SKM-1 treated with dmso at 0.1 percent for 144 hours (cell line): ENCODE measurements at regions not wholly inside any gene's neighbourhood (a gene's known extent, or its start where the extent isn't known, plus 50 kb on each side); places are given as distances from the start of the nearest gene placed in this dataset.

Experiments used
- DNase-seq: peaks from one replicate; lab custom pipeline; 2025; ENCODE audit not compliant: unreplicated experiment; lab: John Stamatoyannopoulos, UW

DNA sequence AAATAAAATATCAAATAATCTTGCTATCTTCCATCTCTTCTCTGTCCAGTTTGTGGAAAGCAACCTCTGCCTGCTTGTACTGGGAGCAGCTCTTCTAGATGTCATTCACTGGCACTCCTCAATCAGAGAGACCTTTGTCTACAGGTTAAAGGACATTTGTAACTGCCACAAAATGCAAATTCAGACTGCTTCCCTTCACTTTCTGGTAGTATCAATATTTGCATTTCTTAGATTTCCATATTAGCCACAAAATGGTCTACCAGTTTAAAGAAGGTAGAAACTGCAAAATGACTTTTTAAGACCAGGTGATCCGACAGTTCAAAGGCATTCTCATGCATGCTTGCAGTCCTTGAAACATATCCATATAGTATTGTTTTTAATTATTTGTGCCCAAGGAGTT is 51.7 kb upstream of the RCN1 start:
- no peak for DNase-seq

DNA sequence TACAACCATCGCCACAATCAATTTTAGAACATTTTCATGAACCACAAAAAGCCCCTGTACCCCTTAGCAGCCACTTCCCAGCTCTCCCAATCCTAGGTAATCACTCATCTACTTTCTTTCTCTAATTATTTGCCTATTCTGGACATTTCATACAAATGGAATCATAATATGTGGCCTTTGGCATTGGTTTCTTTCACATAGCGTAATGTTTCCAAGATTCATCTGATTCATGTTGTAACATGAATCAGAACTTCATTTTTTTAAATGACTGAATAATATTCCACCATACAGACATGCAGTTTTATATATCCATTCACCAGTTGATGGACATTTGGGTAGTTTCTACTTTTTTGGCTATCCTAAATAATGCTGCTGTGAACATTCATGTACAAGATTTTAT is 56.2 kb upstream of the RCN1 start:
- DNase-seq: no peak

DNA sequence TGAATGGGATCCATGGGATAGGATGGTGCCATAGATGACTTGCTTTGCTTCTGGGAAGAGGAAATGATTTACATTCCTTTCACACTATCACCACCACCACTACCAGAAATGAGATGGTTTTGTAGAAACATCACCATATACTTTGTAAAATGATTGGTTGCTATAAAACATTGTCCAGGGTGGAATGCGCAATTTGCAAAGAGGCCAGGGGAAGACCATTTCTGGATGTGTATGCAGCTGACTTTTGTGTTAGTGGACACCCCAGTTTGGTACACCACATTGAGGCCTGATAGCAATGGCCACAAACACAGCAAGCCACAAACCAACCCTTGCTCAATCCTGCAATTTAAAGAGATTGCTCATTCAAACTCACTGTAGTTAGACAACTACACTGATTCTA is 56.7 kb upstream of the RCN1 start:
- no peak for DNase-seq

DNA sequence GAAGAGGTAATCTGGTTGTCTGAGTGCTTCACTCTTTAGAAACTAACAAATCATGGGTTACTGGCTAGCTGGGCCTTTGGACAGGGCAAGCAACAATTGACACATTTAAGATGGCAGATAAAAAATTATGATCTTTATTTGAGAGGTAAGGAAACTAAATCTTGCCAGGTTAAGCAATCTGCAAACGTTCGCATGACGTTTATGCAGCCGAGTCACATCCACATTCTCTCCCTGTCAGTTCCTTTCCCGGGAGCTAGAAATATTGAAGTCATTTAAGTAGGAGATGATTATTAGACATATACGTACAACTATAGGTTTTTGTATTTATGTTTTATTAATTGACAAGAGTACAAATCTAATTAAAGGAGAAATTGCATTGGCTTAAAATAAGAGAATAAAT is 57.4 kb upstream of the RCN1 start:
- DNase-seq: no peak

DNA sequence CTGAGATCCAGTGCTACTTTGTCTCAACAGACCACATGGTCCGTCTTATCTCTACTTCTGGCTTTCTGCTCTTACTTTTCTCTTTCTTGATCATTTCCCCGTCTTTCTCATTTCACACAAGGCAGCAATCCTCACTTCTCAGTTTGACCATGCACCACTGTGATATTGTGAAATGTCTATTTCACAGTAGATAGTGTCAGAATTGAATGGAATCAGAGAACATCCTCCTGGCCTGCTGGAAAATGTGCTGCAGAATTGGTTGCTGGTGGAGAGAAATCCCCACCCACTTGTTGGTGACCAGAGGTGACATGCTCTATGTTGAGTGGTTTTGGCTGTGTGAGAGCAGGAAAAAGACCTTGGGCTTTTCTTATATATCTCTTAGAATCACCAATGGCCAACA is 57.8 kb upstream of the RCN1 start:
- DNase-seq: no peak

DNA sequence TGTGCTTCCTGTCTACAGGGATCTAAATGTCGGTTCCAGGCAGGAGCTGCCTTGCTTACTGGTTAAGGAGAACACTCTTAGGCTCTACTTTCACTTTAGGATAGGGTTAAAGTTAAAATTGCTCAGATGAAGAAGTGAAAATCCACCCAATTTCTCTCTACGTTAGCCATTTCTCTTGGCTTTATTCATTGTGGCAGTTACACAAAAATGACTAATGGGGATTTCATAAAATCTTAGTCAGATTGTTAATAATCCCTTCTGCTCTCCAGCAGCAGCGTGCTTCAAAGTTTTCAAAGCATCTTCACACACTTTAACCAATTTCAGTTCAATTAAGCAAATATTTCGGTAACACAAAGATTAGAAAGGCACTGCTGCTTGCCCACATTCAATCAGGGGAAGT is 58.4 kb upstream of the RCN1 start:
- DNase-seq: no peak

DNA sequence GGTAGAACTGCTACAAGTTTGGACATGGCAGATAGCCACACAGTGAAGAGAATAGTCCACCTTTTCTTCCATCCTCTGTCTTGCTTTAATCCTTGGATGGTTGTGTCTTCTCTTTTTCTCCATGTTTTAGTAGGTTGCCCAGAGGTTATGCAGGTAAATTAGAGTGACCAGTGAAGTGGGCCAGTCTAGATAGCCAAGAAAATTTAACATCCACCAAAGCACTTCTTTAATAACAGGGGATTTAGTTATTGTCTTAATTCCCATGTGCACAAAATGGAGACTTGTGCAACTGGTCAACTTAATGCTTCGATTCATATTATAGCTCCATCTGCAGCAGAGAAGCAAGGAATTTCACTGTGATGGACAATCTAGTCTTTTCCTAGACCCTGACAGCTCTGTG is 58.8 kb upstream of the RCN1 start:
- DNase-seq: no peak

DNA sequence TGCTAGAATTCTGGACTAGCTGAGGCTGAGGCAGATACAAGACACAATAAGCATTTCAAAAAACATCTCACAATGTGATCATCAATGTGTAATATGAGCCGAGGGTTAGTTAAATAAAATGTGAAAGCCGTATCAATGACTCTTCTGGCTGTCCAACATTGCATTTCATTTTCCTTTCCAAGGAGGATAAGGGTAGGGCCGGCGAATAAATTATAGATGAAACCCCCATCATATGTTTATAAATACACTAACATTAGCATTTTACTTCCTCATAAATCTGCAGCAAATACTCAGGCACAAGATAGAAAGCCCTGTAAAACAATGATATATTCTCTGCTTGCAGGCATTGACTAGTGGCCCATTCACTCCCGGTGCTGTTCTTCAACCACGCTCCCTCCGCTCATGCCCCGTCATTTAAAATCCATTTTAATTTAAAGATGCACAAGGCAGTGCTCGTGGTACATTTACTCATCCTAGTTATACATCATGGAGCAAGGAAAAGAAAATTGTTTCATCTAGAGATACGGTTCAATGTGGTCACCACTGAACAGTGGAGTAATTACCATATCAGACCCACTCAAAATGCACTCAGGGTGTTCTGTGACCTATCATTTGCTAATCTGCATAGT is 59.9 kb upstream of the RCN1 start:
- no peak for DNase-seq

- DNase-seq: no peak
Observed at GRCh38 chr11:32029721-32030120, 61.2 kb upstream of the RCN1 start.

DNA sequence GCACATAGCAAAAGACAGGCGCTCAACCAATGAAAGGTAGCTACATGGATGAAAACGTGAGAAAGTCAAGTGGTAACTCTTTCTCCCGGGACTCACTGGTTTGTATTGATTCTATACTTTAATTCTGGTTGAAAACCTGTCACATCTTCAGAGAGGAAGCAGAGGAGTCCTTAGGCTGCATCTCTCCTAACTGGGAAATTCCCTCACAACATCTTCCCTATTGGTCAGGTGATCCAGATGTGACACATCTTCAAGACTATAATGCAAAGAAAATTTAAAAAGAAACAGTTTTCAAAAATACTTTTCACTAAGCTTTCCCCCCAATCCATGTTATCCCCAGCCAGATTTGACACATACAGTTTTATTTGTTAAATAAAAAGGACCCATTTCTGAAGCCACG is 62.7 kb upstream of the RCN1 start:
- no peak for DNase-seq

GRCh38 chr11:32026766-32027165 is 64.1 kb upstream of the RCN1 start:
- DNase-seq: no peak

GRCh38 chr11:32024948-32025347 is 65.9 kb upstream of the RCN1 start:
- no peak for DNase-seq

DNA sequence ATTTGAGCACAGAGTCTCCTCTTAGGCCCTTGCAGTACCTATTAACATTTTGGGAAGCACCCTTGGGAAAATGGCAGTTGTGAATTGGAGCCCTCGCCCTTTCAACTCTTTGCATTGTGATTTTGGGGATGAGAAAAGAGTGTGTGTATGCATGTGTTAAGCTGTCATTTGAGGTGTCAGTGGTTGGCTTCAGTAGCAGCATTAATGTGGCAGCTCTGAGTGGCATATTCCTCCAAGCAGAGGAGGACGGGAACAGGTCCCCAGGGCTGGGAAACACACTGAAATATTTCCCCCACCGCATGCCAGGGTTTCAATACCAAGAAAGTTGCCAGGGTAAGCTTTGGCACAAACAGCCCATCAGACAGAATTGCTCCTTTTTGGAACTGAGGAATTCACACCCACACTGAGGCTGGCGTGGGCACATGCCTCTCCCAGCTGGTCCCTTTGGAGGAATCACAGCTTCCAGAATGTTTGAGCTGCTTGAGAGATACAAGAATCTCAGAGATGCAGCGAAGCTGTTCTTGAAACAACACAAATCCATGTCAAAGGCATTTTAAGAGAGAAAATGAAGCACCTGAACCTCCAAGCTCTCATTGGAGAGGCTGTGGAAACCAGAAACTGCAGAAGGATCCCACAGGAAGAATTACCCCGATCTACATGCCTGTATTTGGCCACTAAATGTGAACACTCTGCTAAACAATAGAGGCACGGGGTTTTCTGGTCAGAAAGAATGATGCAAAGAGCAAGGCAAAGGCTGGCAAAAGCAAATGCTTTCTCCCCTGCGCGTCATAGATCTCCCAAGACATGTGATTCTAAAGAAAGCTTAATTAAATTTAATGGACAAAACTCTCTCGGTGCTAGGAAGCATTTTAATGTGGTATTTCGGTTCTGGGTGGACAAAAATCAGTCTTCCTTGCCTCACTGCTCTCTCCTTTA is 67.2 kb upstream of the RCN1 start:
- DNase-seq: no peak

DNA sequence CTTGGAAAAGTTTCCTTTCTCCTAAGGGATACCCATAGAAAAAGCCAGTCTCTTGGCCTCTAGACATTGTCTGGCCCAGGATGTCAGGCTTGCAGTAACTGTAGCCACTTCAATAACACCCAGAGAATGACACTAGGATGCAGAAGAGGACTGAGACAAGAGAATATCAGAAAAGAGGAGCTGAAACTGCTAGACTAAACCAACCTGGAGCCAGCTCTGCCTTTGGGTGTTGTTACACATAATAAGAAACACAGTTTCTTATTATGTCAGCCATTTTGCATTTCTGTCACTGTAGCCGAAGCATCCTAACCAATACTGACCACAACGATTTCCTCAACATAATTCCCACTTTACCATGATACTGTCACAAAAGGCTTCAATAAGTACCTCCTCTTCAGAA is 72.2 kb upstream of the RCN1 start:
- DNase-seq: no peak

DNA sequence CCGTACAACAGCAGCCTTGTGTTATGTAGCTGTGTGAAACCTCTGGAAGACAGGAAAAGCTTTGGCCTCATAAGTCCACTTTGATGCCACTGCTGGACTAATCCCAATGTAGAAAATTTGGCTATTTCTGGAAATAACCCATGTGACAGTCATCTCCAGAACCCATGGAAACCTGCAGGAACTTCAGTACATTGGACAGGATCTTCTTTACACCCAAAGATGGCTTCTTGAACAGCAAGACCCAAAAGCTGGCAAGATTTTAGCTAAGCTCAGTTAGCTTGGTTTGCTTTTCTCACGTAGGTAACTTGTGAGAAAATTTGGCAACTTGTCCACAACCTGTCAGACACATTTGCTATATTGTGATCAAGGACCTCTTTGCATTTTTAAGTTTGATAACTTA is 74.8 kb upstream of the RCN1 start:
- DNase-seq: no peak

GRCh38 chr11:32015427-32015826 is 75.4 kb upstream of the RCN1 start:
- no peak for DNase-seq

- DNase-seq: no peak
Observed at GRCh38 chr11:32013603-32014002, 77.3 kb upstream of the RCN1 start.

DNA sequence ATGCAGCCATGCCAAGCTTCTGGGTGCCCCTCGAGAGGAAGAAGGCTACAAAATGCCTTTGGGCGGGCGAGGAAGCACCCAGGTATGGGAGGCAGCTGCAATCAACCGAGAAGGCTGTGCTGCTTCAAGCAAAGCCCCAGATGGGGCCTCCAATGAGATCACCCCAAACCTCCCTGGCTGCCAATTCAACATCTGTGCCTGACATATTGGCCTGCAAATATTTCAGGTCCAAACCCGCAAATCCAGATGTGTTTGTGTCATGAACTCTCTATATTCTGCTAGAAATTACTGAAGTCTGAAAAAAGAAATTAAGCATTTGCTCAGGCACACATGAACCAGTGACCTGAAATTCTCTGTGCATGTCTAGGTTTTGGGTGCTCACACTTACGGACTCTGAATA is 78.8 kb upstream of the RCN1 start:
- no peak for DNase-seq

GRCh38 chr11:32008880-32009551 is 81.9 kb upstream of the RCN1 start:
- no peak for DNase-seq

DNA sequence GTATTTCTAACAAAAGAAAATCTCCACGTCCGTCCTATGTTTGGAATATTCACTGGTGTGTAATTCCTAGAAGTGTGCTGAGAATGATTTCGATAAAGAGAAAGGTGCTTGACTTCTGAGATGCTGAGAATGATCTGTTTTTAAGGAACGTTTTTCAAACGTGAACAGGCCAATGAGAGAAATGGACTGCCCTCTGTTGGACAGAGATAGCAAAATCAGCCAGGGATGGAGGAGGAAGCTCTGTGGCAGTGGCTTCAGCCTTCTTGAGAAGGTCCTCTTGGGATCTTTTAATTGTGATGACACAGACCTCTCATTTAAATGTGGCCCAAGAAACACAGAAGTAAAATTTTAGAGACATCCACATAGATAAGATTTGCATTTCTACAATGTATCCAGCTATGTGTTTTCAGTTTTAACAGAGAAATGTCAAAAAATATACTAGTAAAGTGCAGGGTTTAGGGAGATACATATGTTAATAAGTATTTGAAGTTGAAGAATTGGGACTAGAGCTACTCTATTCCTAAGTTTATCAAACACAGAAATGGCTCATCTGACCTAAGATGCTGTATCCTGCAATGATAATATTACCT is 84.0 kb upstream of the RCN1 start:
- peak; percentile 40 for DNase-seq

GRCh38 chr11:32005786-32006416 is 85.0 kb upstream of the RCN1 start:
- no peak for DNase-seq
